GM13977 (cell line): ENCODE measurements at regions not wholly inside any gene's neighbourhood (a gene's known extent, or its start where the extent isn't known, plus 50 kb on each side); places are given as distances from the start of the nearest gene placed in this dataset.

ENCODE experiments used
- DNase-seq: peaks from one replicate; pipeline ENCODE4 v3.0.0; 2012; ENCODE audit warnings: low spot score
- in situ Hi-C: fragments of 300-500 bp; cut with MboI; formaldehyde crosslinking; loops from one replicate; pipeline ENCODE4 v1.12.0; 2022; ENCODE audit warnings: low sequenced_read_pairs, low pct_unique_long_range_greater_than_20kb, mixed read lengths, inconsistent platforms; ENCODE audit not compliant: unreplicated experiment
- TF ChIP-seq, protein P1 (sequence below): IDR thresholded peaks from 2 replicates; pipeline ENCODE4 v1.5.1; 2012; ENCODE audit warnings: mild to moderate bottlenecking, control low read depth; ENCODE audit not compliant: insufficient read depth; ENCODE audit errors: extremely low read depth, missing control alignments

DNA sequence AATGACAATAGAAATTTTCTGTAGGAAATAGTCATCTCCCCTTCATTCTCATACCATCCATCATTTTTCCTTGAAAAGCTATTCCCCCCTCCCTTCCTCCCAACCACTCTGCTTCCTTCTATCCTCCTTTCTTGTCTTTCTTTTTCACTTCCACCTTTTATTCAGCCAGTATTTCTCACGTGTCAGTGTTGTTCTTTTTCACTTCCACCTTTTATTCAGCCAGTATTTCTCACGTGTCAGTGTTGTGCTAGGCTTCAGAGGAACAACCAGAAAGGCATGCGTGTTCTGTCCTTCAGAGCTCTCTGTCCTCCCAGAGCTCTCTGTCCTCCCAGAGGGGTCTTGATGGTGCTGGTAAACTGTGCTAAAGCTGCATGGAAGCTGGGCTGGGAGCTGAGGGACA is 419.6 kb downstream of the GADD45G start:
- in situ Hi-C loops, result no loop called here
- no peak for DNase-seq
- TF ChIP-seq, protein P1, sequence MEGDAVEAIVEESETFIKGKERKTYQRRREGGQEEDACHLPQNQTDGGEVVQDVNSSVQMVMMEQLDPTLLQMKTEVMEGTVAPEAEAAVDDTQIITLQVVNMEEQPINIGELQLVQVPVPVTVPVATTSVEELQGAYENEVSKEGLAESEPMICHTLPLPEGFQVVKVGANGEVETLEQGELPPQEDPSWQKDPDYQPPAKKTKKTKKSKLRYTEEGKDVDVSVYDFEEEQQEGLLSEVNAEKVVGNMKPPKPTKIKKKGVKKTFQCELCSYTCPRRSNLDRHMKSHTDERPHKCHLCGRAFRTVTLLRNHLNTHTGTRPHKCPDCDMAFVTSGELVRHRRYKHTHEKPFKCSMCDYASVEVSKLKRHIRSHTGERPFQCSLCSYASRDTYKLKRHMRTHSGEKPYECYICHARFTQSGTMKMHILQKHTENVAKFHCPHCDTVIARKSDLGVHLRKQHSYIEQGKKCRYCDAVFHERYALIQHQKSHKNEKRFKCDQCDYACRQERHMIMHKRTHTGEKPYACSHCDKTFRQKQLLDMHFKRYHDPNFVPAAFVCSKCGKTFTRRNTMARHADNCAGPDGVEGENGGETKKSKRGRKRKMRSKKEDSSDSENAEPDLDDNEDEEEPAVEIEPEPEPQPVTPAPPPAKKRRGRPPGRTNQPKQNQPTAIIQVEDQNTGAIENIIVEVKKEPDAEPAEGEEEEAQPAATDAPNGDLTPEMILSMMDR, result no peak

DNA sequence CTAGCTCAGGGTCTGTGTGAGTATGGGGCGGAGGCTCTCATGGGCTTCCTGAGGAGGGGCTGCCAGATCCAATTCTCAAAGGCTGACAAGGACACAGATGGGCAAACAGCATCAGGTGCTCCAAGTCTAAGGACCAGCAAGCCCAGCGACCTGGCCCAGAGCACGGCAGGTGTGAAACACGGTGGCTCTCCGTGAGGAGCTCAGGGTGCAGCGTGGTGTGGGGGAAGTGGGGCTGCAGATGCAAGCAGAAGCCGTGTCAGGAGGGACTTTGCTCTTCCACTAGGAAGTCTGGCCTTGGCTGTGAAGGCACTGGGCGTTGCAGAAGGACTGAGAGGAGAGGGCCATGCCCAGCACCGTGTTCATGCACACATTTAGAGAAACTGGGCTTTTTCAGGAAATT is 420.0 kb downstream of the GADD45G start:
- TF ChIP-seq, protein P1, result no peak
- DNase-seq, result no peak
- in situ Hi-C loops, result no loop called here

- no peak for DNase-seq
- in situ Hi-C loops, result no loop called here
- TF ChIP-seq, protein P1, result no peak
Observed at GRCh38 chr9:90025816-90026215, 421.0 kb downstream of the GADD45G start.

GRCh38 chr9:90027296-90027790 is 422.5 kb downstream of the GADD45G start:
- TF ChIP-seq, protein P1, result no peak
- DNase-seq, result no peak
- in situ Hi-C loops, result no loop called here

GRCh38 chr9:90029386-90029785 is 424.6 kb downstream of the GADD45G start:
- DNase-seq, result no peak
- in situ Hi-C loops, result no loop called here
- TF ChIP-seq, protein P1, result no peak

DNA sequence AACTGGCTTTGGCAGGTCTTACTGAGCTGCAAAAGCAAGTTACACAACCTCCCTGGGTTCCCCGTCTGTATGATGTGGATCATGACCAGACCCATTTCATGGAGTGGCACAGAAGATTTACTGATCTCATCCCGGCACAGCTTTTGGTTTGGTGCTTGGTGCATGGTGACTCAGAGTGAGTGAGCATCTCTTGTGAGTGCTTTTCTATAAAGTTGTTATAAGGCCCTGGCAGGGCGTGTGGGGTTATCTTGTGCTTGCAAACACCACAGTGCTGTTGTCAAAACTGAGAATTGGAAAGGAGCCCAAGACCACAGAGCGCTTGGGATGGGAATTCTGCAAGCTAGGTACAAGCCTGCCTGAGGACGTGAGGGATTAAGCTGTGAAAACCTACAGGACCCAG is 425.2 kb downstream of the GADD45G start:
- TF ChIP-seq, protein P1, result no peak
- in situ Hi-C loops, result no loop called here
- DNase-seq, result no peak

- TF ChIP-seq, protein P1, result no peak
- in situ Hi-C loops, result no loop called here
- no peak for DNase-seq
Observed at GRCh38 chr9:90032296-90033027, 427.6 kb downstream of the GADD45G start.
